ENCODE measurements at regions not wholly inside any gene's neighbourhood (a gene's known extent, or its start where the extent isn't known, plus 50 kb on each side); places are given as distances from the start of the nearest gene placed in this dataset.
"Not testable (repeated sequence)": the region's sequence is repeated elsewhere in the genome, so short reads cannot be mapped to it uniquely, and the experiment has no call there.

DNA sequence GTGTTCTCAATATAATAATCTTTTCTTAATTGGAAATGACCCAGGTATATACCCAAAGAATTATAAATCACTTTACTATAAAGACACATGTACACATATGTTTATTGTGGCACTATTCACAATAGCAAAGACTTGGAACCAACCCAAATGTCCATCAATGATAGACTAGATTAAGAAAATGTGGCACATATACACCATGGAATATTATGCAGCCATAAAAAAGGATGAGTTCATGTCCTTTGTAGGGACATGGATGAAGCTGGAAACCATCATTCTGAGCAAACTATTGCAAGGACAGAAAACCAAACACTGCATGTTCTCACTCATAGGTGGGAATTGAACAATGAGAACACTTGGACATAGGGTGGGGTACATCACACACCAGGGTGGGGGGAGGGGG, 56.8 kb downstream of the SCGB2B2 start:
- H3K27me3 ChIP-seq; H3K4me3 ChIP-seq; intact Hi-C loops (cut with DNase I; ENCODE audit: low total_unique reads); H3K27ac ChIP-seq; DNase-seq; H3K4me1 ChIP-seq; H3K36me3 ChIP-seq: not testable (repeated sequence)
- peaks cover 0 to 61% (median 32%) of the 10 kb centered on the region in 4 donors for H3K9me3 ChIP-seq

DNA sequence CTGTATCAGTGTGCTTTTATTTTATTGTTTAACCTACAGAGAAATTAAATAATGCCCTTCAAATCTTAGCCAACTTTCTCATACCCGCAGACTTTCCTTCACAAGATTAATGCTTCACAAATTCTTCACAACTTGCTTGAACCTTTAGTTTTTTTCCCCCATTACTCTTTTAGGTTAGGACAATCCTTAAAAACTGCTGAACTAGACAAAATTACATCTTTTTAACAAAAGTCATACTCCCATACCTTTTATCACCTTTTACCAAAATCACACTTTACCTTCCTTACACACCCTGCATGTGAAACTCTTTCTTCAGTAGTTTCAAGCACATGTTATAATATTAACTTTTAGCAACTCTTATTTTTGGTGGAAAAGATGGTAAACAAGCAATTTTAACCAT, 58.5 kb downstream of the SCGB2B2 start:
- Histone ChIP-seq H3K27me3 (no peaks in the 10 kb centered on the region), H3K36me3 (no peaks in the 10 kb centered on the region), H3K9me3 (peaks cover 5 to 61% (median 37%) of the 10 kb centered on the region in 4 donors), H3K27ac (no peak overlapping the region), H3K4me3 (no peak overlapping the region), H3K4me1 (no peaks in the 10 kb centered on the region)
- DNase-seq, result no peak
- intact Hi-C loops (cut with DNase I; ENCODE audit: low total_unique reads), result no loop called here
- no peak for TF ChIP-seq EP300 (IDR thresholded peaks at IDR 0.05)
- TF ChIP-seq POLR2A (IDR thresholded peaks at IDR 0.05), result no peak
- TF ChIP-seq, protein P1, sequence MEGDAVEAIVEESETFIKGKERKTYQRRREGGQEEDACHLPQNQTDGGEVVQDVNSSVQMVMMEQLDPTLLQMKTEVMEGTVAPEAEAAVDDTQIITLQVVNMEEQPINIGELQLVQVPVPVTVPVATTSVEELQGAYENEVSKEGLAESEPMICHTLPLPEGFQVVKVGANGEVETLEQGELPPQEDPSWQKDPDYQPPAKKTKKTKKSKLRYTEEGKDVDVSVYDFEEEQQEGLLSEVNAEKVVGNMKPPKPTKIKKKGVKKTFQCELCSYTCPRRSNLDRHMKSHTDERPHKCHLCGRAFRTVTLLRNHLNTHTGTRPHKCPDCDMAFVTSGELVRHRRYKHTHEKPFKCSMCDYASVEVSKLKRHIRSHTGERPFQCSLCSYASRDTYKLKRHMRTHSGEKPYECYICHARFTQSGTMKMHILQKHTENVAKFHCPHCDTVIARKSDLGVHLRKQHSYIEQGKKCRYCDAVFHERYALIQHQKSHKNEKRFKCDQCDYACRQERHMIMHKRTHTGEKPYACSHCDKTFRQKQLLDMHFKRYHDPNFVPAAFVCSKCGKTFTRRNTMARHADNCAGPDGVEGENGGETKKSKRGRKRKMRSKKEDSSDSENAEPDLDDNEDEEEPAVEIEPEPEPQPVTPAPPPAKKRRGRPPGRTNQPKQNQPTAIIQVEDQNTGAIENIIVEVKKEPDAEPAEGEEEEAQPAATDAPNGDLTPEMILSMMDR (IDR thresholded peaks at IDR 0.05), result no peak
- TF ChIP-seq POLR2AphosphoS5 (IDR thresholded peaks at IDR 0.05), result no peak
- 89 to 98% (median 93%) methylated on average over 1 of the region's 1 CpG for whole genome bisulfite sequencing, 5 donors

DNA sequence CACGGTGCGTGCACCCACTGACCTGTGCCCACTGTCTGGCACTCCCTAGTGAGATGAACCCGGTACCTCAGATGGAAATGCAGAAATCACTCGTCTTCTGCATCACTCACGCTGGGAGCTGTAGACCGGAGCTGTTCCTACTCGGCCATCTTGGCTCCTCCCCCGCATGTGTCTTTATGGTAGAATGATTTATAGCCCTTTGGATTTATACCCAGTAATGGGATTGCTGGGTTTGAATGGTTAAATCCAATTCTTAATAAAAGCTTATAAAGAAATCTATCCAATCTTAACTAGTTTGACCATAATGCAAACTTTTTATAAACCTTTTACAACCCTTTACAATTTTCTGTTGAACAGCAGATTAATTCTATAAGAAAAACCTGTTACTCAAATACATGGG, 59.0 kb downstream of the SCGB2B2 start:
- H3K4me3 ChIP-seq; intact Hi-C loops (cut with DNase I; ENCODE audit: low total_unique reads); H3K27me3 ChIP-seq; DNase-seq; H3K27ac ChIP-seq; H3K4me1 ChIP-seq; H3K36me3 ChIP-seq: not testable (repeated sequence)
- 87 to 95% (median 93%) methylated on average over 6 to 8 of the region's 8 CpGs for WGBS, 5 donors
- peaks cover 8 to 61% (median 39%) of the 10 kb centered on the region in 4 donors for H3K9me3 ChIP-seq

DNA sequence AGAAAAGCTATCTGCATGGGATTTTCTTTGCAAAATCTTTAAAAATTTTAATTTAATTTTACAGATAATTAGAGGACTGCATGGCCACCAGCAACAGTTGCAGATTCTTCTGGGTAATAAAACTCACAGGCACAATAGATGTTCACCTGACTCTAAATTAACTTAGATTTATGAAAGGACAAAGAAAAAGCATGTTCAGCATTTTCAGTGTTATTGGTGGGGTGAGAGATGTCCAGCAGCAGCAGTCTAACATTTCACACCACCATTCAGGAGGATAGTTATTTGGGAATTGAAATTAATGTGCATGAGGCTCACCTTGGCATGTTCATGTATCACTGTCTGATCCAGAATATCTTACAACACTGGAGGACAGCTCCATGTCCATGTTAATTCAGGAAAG, 74.0 kb downstream of the SCGB2B2 start:
- peaks cover 0 to 39% (median 23%) of the 10 kb centered on the region in 4 donors for H3K9me3 ChIP-seq
- no peaks in the 10 kb centered on the region for H3K4me1 ChIP-seq
- no peak overlapping the region for H3K4me3 ChIP-seq
- no peaks in the 10 kb centered on the region for H3K36me3 ChIP-seq
- DNase-seq, result no peak
- no peak overlapping the region for H3K27ac ChIP-seq
- intact Hi-C loops (cut with DNase I; ENCODE audit: low total_unique reads), result no loop called here
- no peaks in the 10 kb centered on the region for H3K27me3 ChIP-seq
- no peak for TF ChIP-seq POLR2A (IDR thresholded peaks at IDR 0.05)
- no peak for TF ChIP-seq EP300 (IDR thresholded peaks at IDR 0.05)
- TF ChIP-seq, protein P1 (IDR thresholded peaks at IDR 0.05), result no peak
- no peak for TF ChIP-seq POLR2AphosphoS5 (IDR thresholded peaks at IDR 0.05)

DNA sequence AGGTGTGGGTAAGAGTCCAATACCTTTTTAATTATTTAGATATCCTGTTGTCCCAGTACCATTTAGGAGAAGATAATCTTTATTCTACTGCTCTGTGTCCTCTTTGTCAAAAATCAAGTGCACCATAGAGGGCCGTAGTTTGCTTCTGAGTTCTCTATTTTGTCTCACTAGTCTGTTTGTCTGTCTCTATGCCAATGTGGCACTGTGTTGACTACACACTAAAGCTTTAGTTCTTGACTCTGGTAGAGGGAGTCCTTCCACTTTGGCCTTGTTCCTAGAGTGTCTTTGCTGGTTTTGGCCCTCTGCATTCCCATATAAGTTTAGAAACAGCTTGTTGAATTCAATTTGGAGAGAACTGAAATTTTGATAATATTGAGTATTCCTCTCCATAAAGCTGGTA, 75.9 kb downstream of the SCGB2B2 start:
- no peaks in the 10 kb centered on the region for H3K27me3 ChIP-seq
- DNase-seq, result no peak
- no peaks in the 10 kb centered on the region for H3K36me3 ChIP-seq
- H3K4me1 ChIP-seq, result peaks cover 0 to 2% (median 0%) of the 10 kb centered on the region in 4 donors
- no peak overlapping the region for H3K4me3 ChIP-seq
- H3K27ac ChIP-seq, result no peak overlapping the region
- 83 to 100% (median 96%) methylated on average over 1 of the region's 1 CpG for WGBS, 5 donors
- no peak for TF ChIP-seq EP300 (IDR thresholded peaks at IDR 0.05)
- TF ChIP-seq, protein P1 (IDR thresholded peaks at IDR 0.05), result no peak
- TF ChIP-seq POLR2AphosphoS5 (IDR thresholded peaks at IDR 0.05), result no peak
- H3K9me3 ChIP-seq, result peaks cover 0 to 26% (median 15%) of the 10 kb centered on the region in 4 donors
- intact Hi-C loops (cut with DNase I; ENCODE audit: low total_unique reads), result no loop called here

DNA sequence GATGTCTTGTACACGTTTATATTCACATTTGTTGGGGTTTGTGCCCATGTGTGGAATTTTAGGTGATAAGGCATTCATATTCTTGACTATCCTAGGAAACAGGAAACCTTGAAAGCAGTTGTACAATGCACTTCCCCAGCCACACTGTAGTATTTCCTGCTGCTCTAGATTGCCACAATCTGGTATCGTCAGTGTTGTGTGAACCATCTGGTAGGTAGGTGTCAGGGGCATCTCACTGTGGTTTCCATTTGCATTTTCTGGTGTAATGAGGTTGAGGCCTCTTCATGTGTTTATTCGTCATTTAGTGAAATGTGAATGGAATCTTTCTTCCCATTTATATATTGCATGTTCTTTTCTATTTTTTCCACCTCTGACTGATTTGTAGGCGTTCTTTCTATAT, 76.6 kb downstream of the SCGB2B2 start:
- no peak for DNase-seq

More for the DNA sequence above, 76.6 kb downstream of the SCGB2B2 start:
- Histone ChIP-seq H3K4me1 (peaks cover 0 to 9% (median 2%) of the 10 kb centered on the region in 4 donors), H3K9me3 (peaks cover 0 to 23% (median 15%) of the 10 kb centered on the region in 4 donors), H3K4me3 (no peak overlapping the region), H3K27me3 (no peaks in the 10 kb centered on the region), H3K36me3 (no peaks in the 10 kb centered on the region), H3K27ac (no peak overlapping the region)
- WGBS, 5 donors, result 66 to 75% (median 70%) methylated on average over 4 of the region's 4 CpGs
- TF ChIP-seq POLR2AphosphoS5 (IDR thresholded peaks at IDR 0.05) (no peak), EP300 (IDR thresholded peaks at IDR 0.05) (no peak), POLR2A (IDR thresholded peaks at IDR 0.05) (no peak)
- TF ChIP-seq, protein P1 (IDR thresholded peaks at IDR 0.05), result no peak
- intact Hi-C loops (cut with DNase I; ENCODE audit: low total_unique reads), result no loop called here

Data from stomach (tissue), 8 donors.